Mesendoderm (in vitro differentiated cells): ENCODE measurements at regions not wholly inside any gene's neighbourhood (a gene's known extent, or its start where the extent isn't known, plus 50 kb on each side); places are given as distances from the start of the nearest gene placed in this dataset.

Source experiments
- DNase-seq: peaks from one replicate; pipeline ENCODE4 v3.0.0; 2013
- H2AK5ac ChIP-seq: 2 replicates; pipeline ENCODE4 v1.6.1; 2013; ENCODE audit warnings: low read length, inconsistent platforms
- H2BK120ac ChIP-seq: 2 replicates; pipeline ENCODE4 v1.6.1; 2013; ENCODE audit warnings: low read depth, mild to moderate bottlenecking, low read length, moderate library complexity, mixed read lengths
- H2BK15ac ChIP-seq: replicated peaks from 2 replicates; pipeline ENCODE4 v1.6.1; 2013; ENCODE audit warnings: low read depth, mild to moderate bottlenecking, moderate library complexity
- H2BK5ac ChIP-seq: 2 replicates; pipeline ENCODE4 v1.6.1; 2013; ENCODE audit warnings: low read length, inconsistent platforms
- H3K18ac ChIP-seq: 2 replicates; pipeline ENCODE4 v1.6.1; 2013; ENCODE audit warnings: mild to moderate bottlenecking, low read length, mixed read lengths
- H3K23ac ChIP-seq: one replicate; pipeline ENCODE4 v1.6.1; 2013; ENCODE audit warnings: low read length
- H3K27ac ChIP-seq: 2 replicates; pipeline ENCODE4 v1.5.1; 2013; ENCODE audit warnings: low read depth, mild to moderate bottlenecking, inconsistent platforms, low read length, moderate library complexity
- H3K27me3 ChIP-seq: 2 replicates; pipeline ENCODE4 v1.6.1; 2013; ENCODE audit warnings: low read length, control low read depth, mild to moderate bottlenecking, inconsistent platforms; ENCODE audit not compliant: insufficient read depth, poor library complexity
- H3K36me3 ChIP-seq: 2 replicates; pipeline ENCODE4 v1.6.1; 2013; ENCODE audit warnings: low read length, inconsistent platforms; ENCODE audit not compliant: control insufficient read depth, insufficient read depth
- H3K4ac ChIP-seq: one replicate; pipeline ENCODE4 v1.6.1; 2013; ENCODE audit warnings: low read depth, mild to moderate bottlenecking, low read length, moderate library complexity
- H3K4me1 ChIP-seq: 2 replicates; pipeline ENCODE4 v1.6.1; 2013; ENCODE audit warnings: low read depth, low read length, inconsistent platforms; ENCODE audit not compliant: control insufficient read depth
- H3K4me2 ChIP-seq: 2 replicates; pipeline ENCODE4 v1.6.1; 2013; ENCODE audit warnings: low read length
- H3K4me3 ChIP-seq: 2 replicates; pipeline ENCODE4 v1.5.1; 2013; ENCODE audit warnings: mild to moderate bottlenecking, low read length
- H3K56ac ChIP-seq: one replicate; pipeline ENCODE4 v1.6.1; 2013; ENCODE audit warnings: low read length
- H3K79me1 ChIP-seq: 2 replicates; pipeline ENCODE4 v1.6.1; 2013; ENCODE audit warnings: low read length, inconsistent platforms
- H3K79me2 ChIP-seq: 2 replicates; pipeline ENCODE4 v1.6.1; 2013; ENCODE audit warnings: mild to moderate bottlenecking, low read length; ENCODE audit not compliant: control insufficient read depth, insufficient read depth
- H3K9ac ChIP-seq: 2 replicates; pipeline ENCODE4 v1.6.1; 2013; ENCODE audit warnings: low read length, inconsistent platforms
- H4K5ac ChIP-seq: one replicate; pipeline ENCODE4 v1.6.1; 2013; ENCODE audit warnings: low read length
- H4K8ac ChIP-seq: one replicate; pipeline ENCODE4 v1.6.1; 2013; ENCODE audit warnings: low read depth, mild to moderate bottlenecking, control low read depth, low read length, moderate library complexity
- WGBS: extraction: QIAGEN DNeasy Blood & Tissue Kit; methylation state at CpG from one replicate; pipeline ENCODE4 v1.1.7; 2013; ENCODE audit warnings: low lambda C conversion rate, missing lambda C conversion rate; ENCODE audit not compliant: insufficient coverage; ENCODE audit errors: extremely low coverage; 5-methylcytosine and 5-hydroxymethylcytosine counted together

DNA sequence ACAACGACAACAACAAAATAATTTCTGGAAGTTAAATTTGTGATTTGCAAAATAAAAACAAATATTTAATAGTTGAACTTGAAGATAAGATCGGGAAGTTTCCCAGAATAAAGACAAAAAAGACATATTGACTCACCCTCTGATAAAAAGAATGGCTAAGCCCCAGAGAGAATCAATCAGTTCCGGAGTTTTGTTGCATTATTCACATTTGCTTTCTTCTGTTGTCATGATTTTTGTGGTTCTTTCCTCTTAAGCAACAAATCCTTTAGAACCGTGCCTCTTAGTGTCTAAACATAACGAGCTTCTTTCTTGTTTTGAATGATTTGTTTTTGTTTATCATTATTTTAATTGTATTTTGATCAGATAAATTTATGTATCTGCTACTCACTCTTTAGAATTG, 134.9 kb upstream of the ADRA1D start:
- no peak overlapping the region for H3K9ac ChIP-seq
- H3K4me3 ChIP-seq: no peak overlapping the region
- H3K4me1 ChIP-seq: no peaks in the 10 kb centered on the region
- no peak overlapping the region for H4K8ac ChIP-seq
- H3K27me3 ChIP-seq: no peaks in the 10 kb centered on the region
- H2BK15ac ChIP-seq: no peak overlapping the region
- no CpG with 5 or more reads among the region's 5 CpGs for WGBS
- no peak overlapping the region for H4K5ac ChIP-seq
- no peaks in the 10 kb centered on the region for H3K36me3 ChIP-seq
- H2BK120ac ChIP-seq: no peak overlapping the region
- no peak for DNase-seq
- no peak overlapping the region for H3K18ac ChIP-seq
- H2BK5ac ChIP-seq: no peak overlapping the region
- H3K79me1 ChIP-seq: no peaks in the 10 kb centered on the region
- no peak overlapping the region for H3K4ac ChIP-seq
- H3K4me2 ChIP-seq: no peak overlapping the region
- no peak overlapping the region for H3K56ac ChIP-seq
- no peaks in the 10 kb centered on the region for H3K79me2 ChIP-seq
- H2AK5ac ChIP-seq: no peak overlapping the region
- H3K27ac ChIP-seq: no peak overlapping the region
- H3K23ac ChIP-seq: no peak overlapping the region

DNA sequence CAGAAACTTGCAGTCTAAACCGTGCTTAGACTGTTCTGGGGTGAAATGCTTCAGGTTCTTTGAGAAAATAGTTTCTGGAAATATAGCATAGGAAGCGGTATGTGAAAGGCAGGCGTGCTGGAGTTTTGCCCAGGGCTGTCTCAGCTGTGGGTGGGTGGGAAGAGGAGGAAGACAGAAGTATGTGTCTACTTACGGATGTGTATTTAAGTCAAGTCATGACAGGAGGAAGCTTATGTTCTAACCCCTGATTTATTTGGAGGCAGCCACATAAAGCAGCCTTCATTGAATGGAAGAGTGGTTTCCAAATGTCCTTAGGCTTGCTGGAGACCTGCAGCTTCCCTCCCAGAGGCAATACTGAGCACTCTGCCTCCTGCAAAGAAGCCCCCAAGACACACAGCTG, 126.8 kb upstream of the ADRA1D start:
- Histone ChIP-seq H3K27me3 (no peaks in the 10 kb centered on the region), H4K8ac (no peak overlapping the region), H3K27ac (no peak overlapping the region), H3K9ac (no peak overlapping the region), H3K79me2 (no peaks in the 10 kb centered on the region), H3K4me2 (no peak overlapping the region), H3K36me3 (no peaks in the 10 kb centered on the region), H4K5ac (no peak overlapping the region), H3K23ac (no peak overlapping the region), H2BK15ac (no peak overlapping the region), H3K4ac (no peak overlapping the region), H3K4me3 (no peak overlapping the region), H2AK5ac (no peak overlapping the region), H2BK5ac (no peak overlapping the region), H2BK120ac (no peak overlapping the region), H3K79me1 (no peaks in the 10 kb centered on the region), H3K56ac (no peak overlapping the region), H3K4me1 (no peaks in the 10 kb centered on the region), H3K18ac (no peak overlapping the region)
- no CpG with 5 or more reads among the region's 4 CpGs for WGBS
- DNase-seq: no peak

DNA sequence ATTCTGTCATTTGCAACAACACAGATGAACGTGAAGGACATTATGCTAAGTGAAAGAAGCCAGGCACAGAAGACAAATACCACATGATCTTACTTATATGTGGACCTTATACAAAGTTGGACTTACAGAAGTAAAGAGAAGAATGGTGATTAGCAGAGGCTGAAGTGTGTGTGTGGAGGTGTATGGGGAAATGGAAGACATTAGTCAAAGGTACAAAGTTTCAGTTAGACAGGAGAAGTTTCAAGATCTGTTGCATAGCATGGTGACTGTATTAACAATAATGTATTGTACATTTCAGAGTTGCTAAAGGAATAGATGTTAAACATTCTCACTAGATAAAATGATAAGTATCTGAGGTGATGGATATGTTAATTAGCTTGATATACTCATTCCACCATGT, 124.4 kb upstream of the ADRA1D start:
- no peak overlapping the region for H4K5ac ChIP-seq
- no peak overlapping the region for H3K4ac ChIP-seq
- H2BK15ac ChIP-seq: no peak overlapping the region
- no peak overlapping the region for H2BK120ac ChIP-seq
- H3K79me1 ChIP-seq: no peaks in the 10 kb centered on the region
- DNase-seq: no peak
- H3K4me2 ChIP-seq: no peak overlapping the region
- no peak overlapping the region for H3K27ac ChIP-seq
- no peak overlapping the region for H3K4me3 ChIP-seq
- no peaks in the 10 kb centered on the region for H3K79me2 ChIP-seq
- H3K56ac ChIP-seq: no peak overlapping the region
- H4K8ac ChIP-seq: no peak overlapping the region
- H3K9ac ChIP-seq: no peak overlapping the region
- H3K27me3 ChIP-seq: no peaks in the 10 kb centered on the region
- no peak overlapping the region for H3K18ac ChIP-seq
- H3K23ac ChIP-seq: no peak overlapping the region
- no peaks in the 10 kb centered on the region for H3K4me1 ChIP-seq
- H2BK5ac ChIP-seq: no peak overlapping the region
- H2AK5ac ChIP-seq: no peak overlapping the region
- WGBS: no CpG with 5 or more reads among the region's 1 CpG
- H3K36me3 ChIP-seq: no peaks in the 10 kb centered on the region

DNA sequence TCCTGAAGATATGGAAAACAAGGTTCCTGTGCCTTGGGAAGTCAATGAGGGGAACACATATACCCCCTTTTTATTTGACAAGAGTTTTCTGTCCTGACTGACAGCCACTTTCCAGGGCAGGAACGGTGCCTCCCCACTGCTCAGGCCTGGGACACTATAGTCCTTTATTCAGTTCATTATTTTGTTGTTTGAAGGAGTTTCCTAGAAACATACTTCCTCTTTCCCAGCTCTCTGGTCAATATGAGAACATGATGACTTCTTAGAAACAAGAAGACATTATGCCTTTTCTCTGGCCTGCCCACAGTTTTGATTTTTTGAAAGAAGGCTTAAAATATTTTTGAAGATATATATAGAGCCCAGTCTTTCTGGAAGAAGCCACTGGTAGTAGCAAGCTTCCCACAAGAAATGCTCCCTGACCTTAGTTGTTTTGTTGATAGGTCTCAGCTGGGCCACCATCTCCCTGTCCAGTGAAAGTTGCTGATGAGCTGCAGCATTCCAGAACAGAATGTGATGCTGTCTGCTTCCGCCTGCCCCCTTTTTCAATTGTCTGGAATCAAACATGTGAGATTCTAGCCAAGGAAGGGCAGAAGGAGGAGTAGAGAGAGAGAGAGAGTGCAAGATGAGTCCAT, 122.7 kb upstream of the ADRA1D start:
- Histone ChIP-seq H3K56ac (no peak overlapping the region), H3K4ac (no peak overlapping the region), H4K8ac (no peak overlapping the region), H3K23ac (no peak overlapping the region), H3K18ac (no peak overlapping the region), H3K27me3 (no peaks in the 10 kb centered on the region), H3K27ac (no peak overlapping the region), H3K79me2 (no peaks in the 10 kb centered on the region), H3K4me3 (no peak overlapping the region), H2AK5ac (no peak overlapping the region), H3K9ac (no peak overlapping the region), H4K5ac (no peak overlapping the region), H2BK15ac (no peak overlapping the region), H3K4me1 (no peaks in the 10 kb centered on the region), H3K36me3 (no peaks in the 10 kb centered on the region), H3K4me2 (no peak overlapping the region), H3K79me1 (no peaks in the 10 kb centered on the region), H2BK5ac (no peak overlapping the region), H2BK120ac (no peak overlapping the region)
- no peak for DNase-seq
- WGBS: no CpG with 5 or more reads among the region's 2 CpGs

DNA sequence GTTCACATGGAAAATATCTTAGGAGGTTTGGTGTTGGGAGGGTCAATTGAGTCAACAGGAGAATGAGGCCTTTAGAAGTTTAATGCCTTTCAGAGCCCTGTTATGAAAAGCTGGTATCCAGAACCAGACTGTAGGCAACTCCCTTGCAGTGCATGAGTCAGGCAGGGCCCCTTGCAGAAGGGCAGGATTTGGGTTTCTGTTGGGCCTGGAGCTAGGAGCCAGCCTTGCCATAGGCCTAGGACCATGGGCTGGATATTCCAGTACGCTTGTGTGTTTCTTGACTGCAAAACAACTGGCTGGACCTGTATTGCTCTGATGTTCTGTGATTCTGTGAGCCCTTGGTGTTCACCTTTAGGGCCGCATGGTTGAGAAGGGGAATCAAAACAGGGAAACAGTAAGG, 121.8 kb upstream of the ADRA1D start:
- Histone ChIP-seq H3K23ac (no peak overlapping the region), H3K56ac (no peak overlapping the region), H3K4ac (no peak overlapping the region), H3K4me1 (no peaks in the 10 kb centered on the region), H3K4me2 (no peak overlapping the region), H3K79me2 (no peaks in the 10 kb centered on the region), H3K36me3 (no peaks in the 10 kb centered on the region), H2BK120ac (no peak overlapping the region), H3K79me1 (no peaks in the 10 kb centered on the region), H4K5ac (no peak overlapping the region), H2BK15ac (no peak overlapping the region), H4K8ac (no peak overlapping the region), H3K18ac (no peak overlapping the region), H3K27me3 (no peaks in the 10 kb centered on the region), H3K9ac (no peak overlapping the region), H3K4me3 (no peak overlapping the region), H2BK5ac (no peak overlapping the region), H3K27ac (no peak overlapping the region), H2AK5ac (no peak overlapping the region)
- WGBS: no CpG with 5 or more reads among the region's 2 CpGs
- DNase-seq: no peak

DNA sequence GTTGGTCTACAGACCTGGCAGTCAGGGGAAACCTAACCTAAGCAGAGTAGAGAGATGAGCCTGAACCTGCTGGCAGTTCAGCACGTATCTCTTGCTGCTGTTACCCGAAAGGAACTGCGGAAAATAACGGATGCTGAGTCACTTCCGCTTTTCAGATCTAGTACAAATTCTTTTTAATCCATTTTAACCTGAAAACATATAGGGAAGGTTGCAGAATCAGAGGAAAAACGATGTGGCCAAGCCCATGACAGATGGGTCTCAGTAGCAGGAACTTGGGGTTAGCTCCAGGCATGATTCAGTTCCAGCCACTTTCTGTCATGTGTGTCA, 120.7 kb upstream of the ADRA1D start:
- H2BK120ac ChIP-seq: no peak overlapping the region
- H3K9ac ChIP-seq: no peak overlapping the region
- no peak overlapping the region for H2AK5ac ChIP-seq
- no peak for DNase-seq
- H3K36me3 ChIP-seq: no peaks in the 10 kb centered on the region
- no peak overlapping the region for H3K23ac ChIP-seq
- H3K79me1 ChIP-seq: no peaks in the 10 kb centered on the region
- no peak overlapping the region for H2BK15ac ChIP-seq
- H3K79me2 ChIP-seq: no peaks in the 10 kb centered on the region
- H3K4me1 ChIP-seq: no peaks in the 10 kb centered on the region
- H2BK5ac ChIP-seq: no peak overlapping the region
- no peak overlapping the region for H4K5ac ChIP-seq
- no peak overlapping the region for H3K4me2 ChIP-seq
- no peak overlapping the region for H3K56ac ChIP-seq
- no peaks in the 10 kb centered on the region for H3K27me3 ChIP-seq
- no peak overlapping the region for H3K27ac ChIP-seq
- H3K4me3 ChIP-seq: no peak overlapping the region
- WGBS: no CpG with 5 or more reads among the region's 6 CpGs
- no peak overlapping the region for H3K18ac ChIP-seq
- no peak overlapping the region for H4K8ac ChIP-seq
- no peak overlapping the region for H3K4ac ChIP-seq
